RWPE2 (cell line): ENCODE measurements at regions not wholly inside any gene's neighbourhood (a gene's known extent, or its start where the extent isn't known, plus 50 kb on each side); places are given as distances from the start of the nearest gene placed in this dataset.

Experiments used
- ATAC-seq: fragments of 200-7000 bp; cut with Tn5 transposase; 3 replicates; pipeline ENCODE4 v1.9.1; 2021; ENCODE audit warnings: low read depth
- DNase-seq: peaks from one replicate; pipeline ENCODE4 v3.0.0-alpha.2; 2020; ENCODE audit warnings: low spot score
- H3K27ac ChIP-seq: fragments of 450-650 bp; 2 replicates; pipeline ENCODE4 v1.5.1; 2017; ENCODE audit warnings: mild to moderate bottlenecking; ENCODE audit not compliant: poor library complexity, severe bottlenecking
- H3K27me3 ChIP-seq: fragments of 250-450 bp; sonication (Bioruptor Pico); 2 replicates; pipeline ENCODE4 v1.5.1; 2021; ENCODE audit warnings: mild to moderate bottlenecking, moderate library complexity; ENCODE audit not compliant: insufficient read depth, poor library complexity, severe bottlenecking
- H3K36me3 ChIP-seq: fragments of 250-450 bp; sonication (Bioruptor Pico); 2 replicates; pipeline ENCODE4 v1.5.1; 2020; ENCODE audit warnings: low read depth, mild to moderate bottlenecking, moderate library complexity
- H3K4me1 ChIP-seq: fragments of 250-450 bp; sonication (Bioruptor Pico); 2 replicates; pipeline ENCODE4 v1.5.1; 2021; ENCODE audit warnings: mild to moderate bottlenecking, moderate library complexity; ENCODE audit not compliant: insufficient read depth, poor library complexity, severe bottlenecking
- H3K4me3 ChIP-seq: fragments of 250-450 bp; sonication (Bioruptor Pico); 2 replicates; pipeline ENCODE4 v1.5.1; 2021; ENCODE audit warnings: mild to moderate bottlenecking, moderate library complexity; ENCODE audit not compliant: severe bottlenecking
- H3K9me3 ChIP-seq: fragments of 250-450 bp; sonication (Bioruptor Pico); 2 replicates; pipeline ENCODE4 v1.5.1; 2021; ENCODE audit warnings: mild to moderate bottlenecking, moderate library complexity; ENCODE audit not compliant: severe bottlenecking
- TF ChIP-seq, protein P1 (sequence below): fragments of 450-650 bp; IDR thresholded peaks from one replicate; pipeline ENCODE4 v1.5.1; 2017; ENCODE audit warnings: mild to moderate bottlenecking, moderate library complexity; ENCODE audit not compliant: poor library complexity, severe bottlenecking

DNA sequence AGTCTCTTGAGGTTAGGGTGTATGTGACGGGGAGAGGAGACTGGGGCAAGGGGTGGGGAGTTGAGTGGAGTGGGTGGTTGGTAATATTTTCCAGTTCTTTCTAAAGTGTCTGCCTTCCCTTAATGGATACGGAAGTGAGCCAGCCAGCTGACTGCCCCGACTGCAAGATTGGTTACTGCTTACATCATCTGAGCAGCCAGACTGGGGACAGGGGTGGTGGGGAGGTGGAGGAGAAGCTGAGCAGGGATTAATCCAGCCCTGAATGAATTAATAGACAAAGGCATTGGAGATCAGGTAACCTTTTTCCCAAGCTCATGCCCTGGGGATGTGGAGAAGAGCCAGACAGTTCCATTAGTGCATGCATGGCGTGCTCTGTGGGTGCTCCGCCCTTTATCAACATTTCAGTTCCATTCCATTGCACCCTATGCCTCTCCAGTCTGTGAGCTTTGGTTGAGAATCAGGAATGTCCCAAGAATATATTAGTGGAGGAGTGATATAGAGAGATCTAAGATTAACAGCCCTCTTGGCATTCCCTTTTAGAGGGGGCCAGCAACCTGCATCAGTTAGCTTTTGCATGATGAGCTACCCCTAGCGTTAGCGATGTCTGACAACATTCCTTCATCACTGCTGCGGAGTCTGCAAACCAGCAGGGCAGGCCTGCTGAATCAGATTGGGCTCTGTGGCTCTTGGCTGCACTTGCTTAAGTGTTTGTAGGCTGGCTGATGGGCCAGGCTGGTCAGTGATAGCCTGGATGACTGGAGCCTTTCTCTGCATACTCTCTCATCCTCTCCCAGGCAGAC is 67.4 kb downstream of the TNP1 start:
- no peak overlapping the region for H3K27ac ChIP-seq
- DNase-seq (no peak), ATAC-seq (peak; percentile 44)
- no peak overlapping the region for H3K4me3 ChIP-seq
- TF ChIP-seq, protein P1, sequence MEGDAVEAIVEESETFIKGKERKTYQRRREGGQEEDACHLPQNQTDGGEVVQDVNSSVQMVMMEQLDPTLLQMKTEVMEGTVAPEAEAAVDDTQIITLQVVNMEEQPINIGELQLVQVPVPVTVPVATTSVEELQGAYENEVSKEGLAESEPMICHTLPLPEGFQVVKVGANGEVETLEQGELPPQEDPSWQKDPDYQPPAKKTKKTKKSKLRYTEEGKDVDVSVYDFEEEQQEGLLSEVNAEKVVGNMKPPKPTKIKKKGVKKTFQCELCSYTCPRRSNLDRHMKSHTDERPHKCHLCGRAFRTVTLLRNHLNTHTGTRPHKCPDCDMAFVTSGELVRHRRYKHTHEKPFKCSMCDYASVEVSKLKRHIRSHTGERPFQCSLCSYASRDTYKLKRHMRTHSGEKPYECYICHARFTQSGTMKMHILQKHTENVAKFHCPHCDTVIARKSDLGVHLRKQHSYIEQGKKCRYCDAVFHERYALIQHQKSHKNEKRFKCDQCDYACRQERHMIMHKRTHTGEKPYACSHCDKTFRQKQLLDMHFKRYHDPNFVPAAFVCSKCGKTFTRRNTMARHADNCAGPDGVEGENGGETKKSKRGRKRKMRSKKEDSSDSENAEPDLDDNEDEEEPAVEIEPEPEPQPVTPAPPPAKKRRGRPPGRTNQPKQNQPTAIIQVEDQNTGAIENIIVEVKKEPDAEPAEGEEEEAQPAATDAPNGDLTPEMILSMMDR: no peak
- H3K9me3 ChIP-seq: no peaks in the 10 kb centered on the region
- H3K4me1 ChIP-seq: peaks cover 4% of the 10 kb centered on the region
- H3K36me3 ChIP-seq: no peaks in the 10 kb centered on the region
- H3K27me3 ChIP-seq: no peaks in the 10 kb centered on the region

DNA sequence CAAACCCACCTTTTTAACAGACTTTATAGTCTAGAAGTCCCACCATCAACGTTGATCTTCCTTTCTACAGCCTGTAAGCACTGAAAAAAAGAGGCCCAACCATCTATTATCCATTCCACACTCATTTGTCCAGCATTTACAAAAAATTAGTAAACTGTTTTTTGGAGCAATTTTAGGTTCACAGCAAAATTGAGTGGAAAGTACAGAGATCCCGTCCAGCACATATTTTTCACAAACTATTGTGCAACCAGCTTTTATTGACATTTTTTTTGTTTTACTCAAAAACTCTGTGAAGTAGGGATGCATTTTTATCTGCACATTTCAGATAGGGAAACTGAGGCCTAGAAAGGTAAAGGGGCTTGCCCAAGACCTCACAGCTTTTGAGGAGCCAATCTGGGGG is 68.6 kb downstream of the TNP1 start:
- no peak for ATAC-seq
- DNase-seq: no peak
- H3K27ac ChIP-seq: no peak overlapping the region
- no peaks in the 10 kb centered on the region for H3K9me3 ChIP-seq
- H3K4me1 ChIP-seq: peaks cover 4% of the 10 kb centered on the region
- H3K4me3 ChIP-seq: no peak overlapping the region
- no peaks in the 10 kb centered on the region for H3K36me3 ChIP-seq
- H3K27me3 ChIP-seq: no peaks in the 10 kb centered on the region
- TF ChIP-seq, protein P1: no peak

DNA sequence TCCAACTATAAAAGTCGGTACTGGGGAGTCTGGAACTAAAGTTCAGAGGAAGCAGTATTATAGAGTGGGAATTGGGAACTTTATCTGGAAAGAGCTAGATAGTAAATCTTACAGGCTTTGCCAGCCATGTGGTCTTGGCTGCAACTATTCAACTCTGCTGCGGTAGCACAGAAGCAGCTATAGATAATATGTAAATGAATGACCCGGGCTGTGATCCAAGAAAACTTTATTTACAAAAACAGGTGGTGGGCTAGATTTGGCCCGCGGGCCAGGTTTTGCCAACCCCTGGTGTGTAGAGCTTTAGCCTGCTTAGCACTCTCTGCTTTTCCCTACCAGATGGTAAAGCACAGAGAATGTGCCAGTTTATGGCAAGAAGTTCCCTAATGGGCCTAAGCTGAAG is 70.8 kb downstream of the TNP1 start:
- H3K27ac ChIP-seq: no peak overlapping the region
- DNase-seq: no peak
- ATAC-seq: no peak

DNA sequence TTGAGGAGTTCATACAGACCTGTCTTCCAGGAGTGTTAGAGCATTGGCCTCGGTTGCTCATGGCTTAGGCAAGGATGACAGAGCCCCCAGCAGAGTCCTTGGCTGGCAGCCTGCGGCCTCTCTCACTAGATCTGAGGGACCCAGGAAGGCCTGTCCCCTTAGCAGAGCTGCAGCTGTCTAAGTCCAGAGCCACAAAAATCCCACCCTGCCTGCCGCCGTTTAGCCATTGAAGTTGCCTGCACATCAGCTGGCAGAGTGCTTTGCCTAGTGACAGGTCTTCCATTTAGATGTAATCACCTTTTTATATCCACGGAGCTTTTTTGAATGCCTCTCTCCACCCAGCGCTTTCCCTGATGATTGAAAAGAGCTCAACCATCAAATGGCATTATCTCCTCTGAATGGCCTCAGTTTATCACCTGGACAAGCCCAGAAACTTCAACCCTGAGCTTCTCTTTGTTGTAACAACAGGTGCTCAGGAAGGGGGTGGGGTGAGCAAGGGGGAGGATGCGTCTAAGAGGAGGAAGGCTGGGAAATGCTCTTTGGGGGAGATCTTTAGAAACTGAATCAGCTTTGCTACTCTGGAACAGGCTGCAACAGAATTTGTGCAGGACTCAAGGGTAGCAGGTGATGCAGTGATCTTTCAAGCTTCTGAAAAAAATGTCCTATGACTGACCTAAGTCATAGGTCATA is 71.9 kb downstream of the TNP1 start:
- DNase-seq: no peak

More for the DNA sequence above, 70.8 kb downstream of the TNP1 start:
- peaks cover 4% of the 10 kb centered on the region for H3K4me1 ChIP-seq
- TF ChIP-seq, protein P1: no peak
- H3K36me3 ChIP-seq: no peaks in the 10 kb centered on the region
- no peak overlapping the region for H3K4me3 ChIP-seq
- no peaks in the 10 kb centered on the region for H3K9me3 ChIP-seq
- no peaks in the 10 kb centered on the region for H3K27me3 ChIP-seq

More for the DNA sequence above, 71.9 kb downstream of the TNP1 start:
- H3K4me1 ChIP-seq: peaks cover 4% of the 10 kb centered on the region
- H3K36me3 ChIP-seq: no peaks in the 10 kb centered on the region
- no peak for ATAC-seq
- no peak overlapping the region for H3K4me3 ChIP-seq
- TF ChIP-seq, protein P1: no peak
- H3K27ac ChIP-seq: no peak overlapping the region
- H3K27me3 ChIP-seq: no peaks in the 10 kb centered on the region
- H3K9me3 ChIP-seq: no peaks in the 10 kb centered on the region
